Heart left ventricle (tissue), 13 donors: ENCODE measurements at regions not wholly inside any gene's neighbourhood (a gene's known extent, or its start where the extent isn't known, plus 50 kb on each side); places are given as distances from the start of the nearest gene placed in this dataset.

Experiments used
- CTCF ChIP-seq, 12 donors: fragments of 200-600 bp; sonication (generic) in 4 of 12; IDR thresholded peaks; one replicate each; pipeline versions ENCODE4 v1.5.0 to v1.8.0; 2018 to 2022; ENCODE audit warnings: antibody characterized with exemption in 12 of 12, mild to moderate bottlenecking in 5 of 12
- POLR2A ChIP-seq, 2 donors: fragments of 450-650 bp; IDR thresholded peaks; one replicate each; pipeline ENCODE4 v1.6.1; 2017; ENCODE audit warnings: antibody characterized with exemption in 2 of 2, mild to moderate bottlenecking in 2 of 2, moderate library complexity in 2 of 2
- donor health status: ischemic (EF 13 %, LVEDD 7.1; RV severe dilation, severe dysfunction).
- donor health status: DM: no; HTN: yes; CAD: no.
- donor health status: DM: no; HTN: no; CAD: no.
- donor health status: ischemic (EF 25% LVEDD 6.9; RV normal size, moderate dysfunction).
- donor health status: ischemic (EF 25% LVEDD 5.7; RV mildly dilated, moderate dysfunction).
- donor health status: ischemic (EF 35%, LVEDD 5.7; RV mildly dilated, moderate dysfunction).
- donor health status: nonischemic (EF 11% LVEDD 7.7; RV severe dilation, severe dysfunction).
- donor health status: DM: yes; HTN: yes; CAD: no.
- donor health status: PGD.
- donor health status: ischemic (EF 29% LVEDD 5.4; RV normal size, mild dysfunction).
- donor health status: nonischemic (EF 23%, LVEDD 6.1; RV moderate dilation, normal function).

- no peak for TF ChIP-seq CTCF (IDR thresholded peaks at IDR 0.05)
- TF ChIP-seq POLR2A (IDR thresholded peaks at IDR 0.05), result no peak
Observed at GRCh38 chr6:16872543-16873235, 111.4 kb upstream of the ATXN1 start.
